H1 (cell line): ENCODE measurements at regions not wholly inside any gene's neighbourhood (a gene's known extent, or its start where the extent isn't known, plus 50 kb on each side); places are given as distances from the start of the nearest gene placed in this dataset.

Experiments
- CHD7 ChIP-seq: fragments of 300-600 bp; sonication (generic); IDR thresholded peaks from 2 replicates; pipeline ENCODE4 v1.7.1; 2012; ENCODE audit warnings: low read length, moderate library complexity, mild to moderate bottlenecking, inconsistent platforms; ENCODE audit not compliant: insufficient replicate concordance
- CTCF ChIP-seq, 3 experiments: IDR thresholded peaks; 1 replicate in 2 of 3; 2 replicates in 1 of 3; pipeline versions ENCODE4 v1.5.1 to v1.6.1; 2011; ENCODE audit warnings: low read length in 3 of 3, mild to moderate bottlenecking in 3 of 3, inconsistent platforms in 2 of 3, low read depth in 1 of 3, moderate library complexity in 1 of 3; ENCODE audit not compliant: insufficient read depth in 1 of 3; ENCODE audit errors: control extremely low read depth in 1 of 3
- EZH2 ChIP-seq: fragments of 200-600 bp; sonication (generic); IDR thresholded peaks from 2 replicates; pipeline ENCODE4 v1.7.1; 2012; ENCODE audit warnings: low read depth, mild to moderate bottlenecking, moderate library complexity, low read length, inconsistent platforms; ENCODE audit not compliant: severe bottlenecking
- JUN ChIP-seq: IDR thresholded peaks from 2 replicates; pipeline ENCODE4 v1.6.1; 2011; ENCODE audit warnings: low read depth, mild to moderate bottlenecking, improper control_type of control experiment, low read length
- NANOG ChIP-seq: IDR thresholded peaks from 2 replicates; pipeline ENCODE4 v1.6.1; 2011; ENCODE audit warnings: low read length, low read depth, mild to moderate bottlenecking, inconsistent platforms; ENCODE audit not compliant: insufficient read depth, poor library complexity, severe bottlenecking
- PHF8 ChIP-seq: fragments of 200-600 bp; sonication (generic); conservative IDR thresholded peaks from 2 replicates; pipeline ENCODE4 v1.7.1; 2012; ENCODE audit warnings: low read depth, mild to moderate bottlenecking, inconsistent platforms, low read length, moderate library complexity
- SAP30 ChIP-seq: fragments of 300-600 bp; sonication (generic); IDR thresholded peaks from 2 replicates; pipeline ENCODE4 v1.7.1; 2012; ENCODE audit warnings: low read length, moderate library complexity, mild to moderate bottlenecking, inconsistent platforms; ENCODE audit not compliant: insufficient read depth, insufficient replicate concordance
- SP1 ChIP-seq: IDR thresholded peaks from 2 replicates; pipeline ENCODE4 v1.6.1; 2011; ENCODE audit warnings: low read depth, low read length
- ZNF274 ChIP-seq: IDR thresholded peaks from 2 replicates; pipeline ENCODE4 v1.7.0; 2012; ENCODE audit warnings: low read length, borderline replicate concordance; ENCODE audit errors: extremely low read depth

- TF ChIP-seq CHD7 (no peak), SAP30 (no peak), JUN (no peak), SP1 (no peak), ZNF274 (no peak), PHF8 (no peak), NANOG (no peak), EZH2 (no peak), CTCF (IDR thresholded peaks at IDR 0.05; ENCODE audit: control extremely low read depth in 1 of 3, insufficient read depth in 1 of 3, low read depth in 1 of 3, low read length in 3 of 3) (no peak)
Observed at GRCh38 chr5:158147227-158147626, 288.3 kb upstream of the CLINT1 start (continued).
